ENCODE measurements at regions not wholly inside any gene's neighbourhood (a gene's known extent, or its start where the extent isn't known, plus 50 kb on each side); places are given as distances from the start of the nearest gene placed in this dataset.

DNA sequence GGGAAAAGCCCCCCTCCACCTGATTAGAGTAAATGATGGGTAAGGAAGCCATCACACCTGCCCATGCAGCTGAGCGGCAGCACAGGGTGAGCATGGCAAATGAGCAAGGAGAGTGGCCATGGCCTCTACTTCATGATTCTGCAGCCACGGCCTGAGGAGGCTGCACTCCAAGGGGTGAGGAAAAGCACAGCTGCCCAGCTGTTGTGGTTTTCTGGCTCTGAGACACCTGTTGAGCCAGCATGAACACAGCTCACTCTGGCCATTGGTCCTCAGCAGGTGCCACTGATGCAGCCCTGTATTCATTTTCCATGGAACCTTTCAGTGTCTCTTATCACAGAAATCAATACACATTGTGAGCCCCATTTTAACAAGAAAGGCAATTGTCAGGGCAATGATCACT, 707.2 kb downstream of the AACS start:
- Histone ChIP-seq H3K27ac (no peak overlapping the region), H3K9me3 (replicated peaks) (no peaks in the 10 kb centered on the region), H3K4me3 (no peak overlapping the region), H3K4me1 (no peaks in the 10 kb centered on the region), H3K36me3 (no peaks in the 10 kb centered on the region), H3K27me3 (no peaks in the 10 kb centered on the region)
- no peak for DNase-seq

GRCh38 chr12:125773033-125773640, 707.9 kb downstream of the AACS start:
- no peak overlapping the region for H3K27ac ChIP-seq
- peak; percentile 62 to 74 for DNase-seq

GRCh38 chr12:125775507-125775906, 710.3 kb downstream of the AACS start:
- no peak overlapping the region for H3K4me3 ChIP-seq
- no peak overlapping the region for H3K27ac ChIP-seq
- DNase-seq, result no peak
- H3K36me3 ChIP-seq, result no peaks in the 10 kb centered on the region
- no peaks in the 10 kb centered on the region for H3K27me3 ChIP-seq
- H3K4me1 ChIP-seq, result no peaks in the 10 kb centered on the region
- no peaks in the 10 kb centered on the region for H3K9me3 ChIP-seq (replicated peaks)

More at GRCh38 chr12:125773033-125773640, 707.9 kb downstream of the AACS start:
- H3K4me1 ChIP-seq, result no peaks in the 10 kb centered on the region
- no peaks in the 10 kb centered on the region for H3K27me3 ChIP-seq
- no peaks in the 10 kb centered on the region for H3K9me3 ChIP-seq (replicated peaks)
- no peaks in the 10 kb centered on the region for H3K36me3 ChIP-seq
- H3K4me3 ChIP-seq, result no peak overlapping the region

GRCh38 chr12:125776212-125776611, 711.0 kb downstream of the AACS start:
- Histone ChIP-seq H3K27me3 (no peaks in the 10 kb centered on the region), H3K4me1 (no peaks in the 10 kb centered on the region)
- DNase-seq, result no peak

GRCh38 chr12:125786143-125786542, 720.9 kb downstream of the AACS start:
- Histone ChIP-seq H3K27me3 (no peaks in the 10 kb centered on the region), H3K36me3 (no peaks in the 10 kb centered on the region), H3K9me3 (replicated peaks) (no peaks in the 10 kb centered on the region), H3K27ac (no peak overlapping the region), H3K4me3 (no peak overlapping the region), H3K4me1 (no peaks in the 10 kb centered on the region)
- DNase-seq, result no peak

More at GRCh38 chr12:125776212-125776611, 711.0 kb downstream of the AACS start:
- Histone ChIP-seq H3K27ac (no peak overlapping the region), H3K9me3 (replicated peaks) (no peaks in the 10 kb centered on the region), H3K4me3 (no peak overlapping the region), H3K36me3 (no peaks in the 10 kb centered on the region)

GRCh38 chr12:125794401-125794800, 729.2 kb downstream of the AACS start:
- H3K27me3 ChIP-seq, result no peaks in the 10 kb centered on the region
- H3K27ac ChIP-seq, result no peak overlapping the region

DNA sequence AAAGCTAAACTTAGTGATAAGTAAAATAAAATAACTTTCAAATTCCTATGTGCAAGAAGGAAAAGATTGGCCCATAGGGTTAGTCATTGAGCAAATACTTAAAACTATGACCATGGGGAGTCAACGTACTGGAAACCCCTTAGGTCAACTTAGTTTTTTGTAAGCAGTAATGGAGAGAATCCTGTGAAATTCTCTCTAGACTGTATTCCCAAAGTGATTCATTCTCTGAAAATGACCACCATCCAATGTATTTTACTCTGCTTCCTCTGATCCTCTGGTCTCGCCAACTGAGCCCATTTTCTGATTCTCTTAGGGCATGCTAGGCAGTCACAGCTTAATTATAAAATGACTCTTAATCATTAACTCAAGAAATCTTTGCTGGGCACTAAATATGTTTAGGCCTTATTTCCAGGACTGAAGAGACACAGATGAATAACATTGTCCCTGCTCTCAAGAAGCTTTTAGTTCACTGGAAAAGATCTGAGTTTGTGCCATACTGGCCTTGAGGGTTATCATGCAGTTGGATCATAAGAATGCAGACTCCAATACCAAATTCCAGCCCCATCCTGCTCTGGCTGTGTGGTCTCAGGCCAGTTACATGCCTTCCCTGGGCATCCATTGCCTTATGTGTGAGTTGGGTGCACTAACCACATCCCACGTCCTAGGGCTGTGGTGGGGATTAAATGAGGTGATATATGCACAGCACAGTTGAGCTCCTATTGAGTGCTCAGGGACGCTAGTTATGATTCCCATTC, 732.4 kb downstream of the AACS start:
- DNase-seq, result no peak
- H3K27me3 ChIP-seq, result no peaks in the 10 kb centered on the region
- no peaks in the 10 kb centered on the region for H3K36me3 ChIP-seq
- no peaks in the 10 kb centered on the region for H3K9me3 ChIP-seq (replicated peaks)
- H3K4me3 ChIP-seq, result no peak overlapping the region
- H3K4me1 ChIP-seq, result no peaks in the 10 kb centered on the region
- H3K27ac ChIP-seq, result no peak overlapping the region

More at GRCh38 chr12:125794401-125794800, 729.2 kb downstream of the AACS start:
- no peaks in the 10 kb centered on the region for H3K36me3 ChIP-seq
- no peaks in the 10 kb centered on the region for H3K4me1 ChIP-seq
- DNase-seq, result no peak
- H3K4me3 ChIP-seq, result no peak overlapping the region
- no peaks in the 10 kb centered on the region for H3K9me3 ChIP-seq (replicated peaks)

- H3K4me1 ChIP-seq, result no peaks in the 10 kb centered on the region
- no peak overlapping the region for H3K4me3 ChIP-seq
- no peaks in the 10 kb centered on the region for H3K27me3 ChIP-seq
- DNase-seq, result no peak
- H3K9me3 ChIP-seq (replicated peaks), result no peaks in the 10 kb centered on the region
- no peak overlapping the region for H3K27ac ChIP-seq
- H3K36me3 ChIP-seq, result no peaks in the 10 kb centered on the region
Observed at GRCh38 chr12:125804660-125805059, 739.4 kb downstream of the AACS start.

- no peaks in the 10 kb centered on the region for H3K27me3 ChIP-seq
- H3K9me3 ChIP-seq (replicated peaks), result no peaks in the 10 kb centered on the region
- DNase-seq, result no peak
- H3K27ac ChIP-seq, result no peak overlapping the region
- no peaks in the 10 kb centered on the region for H3K36me3 ChIP-seq
- H3K4me3 ChIP-seq, result no peak overlapping the region
- no peaks in the 10 kb centered on the region for H3K4me1 ChIP-seq
Observed at GRCh38 chr12:125824276-125824675, 759.0 kb downstream of the AACS start.

- no peaks in the 10 kb centered on the region for H3K4me1 ChIP-seq
- no peaks in the 10 kb centered on the region for H3K36me3 ChIP-seq
- no peak for DNase-seq
- no peak overlapping the region for H3K4me3 ChIP-seq
- H3K27ac ChIP-seq, result no peak overlapping the region
- H3K27me3 ChIP-seq, result no peaks in the 10 kb centered on the region
- no peaks in the 10 kb centered on the region for H3K9me3 ChIP-seq (replicated peaks)
Observed at GRCh38 chr12:125835852-125836251, 770.6 kb downstream of the AACS start.

DNA sequence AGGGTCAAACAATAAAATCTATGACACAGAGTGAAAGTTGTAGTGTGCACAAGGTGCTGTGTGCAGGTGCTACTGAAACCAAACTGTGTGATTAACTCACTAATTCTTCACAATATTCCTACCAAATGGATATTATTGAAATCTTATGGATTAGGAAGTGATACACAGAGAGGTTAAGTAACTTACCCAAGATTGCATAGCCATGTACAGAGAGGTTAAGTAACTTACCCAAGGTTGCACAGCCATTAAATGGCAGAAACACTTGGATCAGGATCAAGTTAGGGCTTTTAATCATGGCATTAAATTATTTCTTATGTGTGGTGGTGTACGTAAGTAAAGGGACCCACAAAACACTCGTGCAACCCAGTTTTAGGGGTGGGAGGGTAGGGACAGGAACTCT, 771.4 kb downstream of the AACS start:
- H3K27me3 ChIP-seq, result no peaks in the 10 kb centered on the region
- no peaks in the 10 kb centered on the region for H3K36me3 ChIP-seq
- no peak overlapping the region for H3K4me3 ChIP-seq
- H3K27ac ChIP-seq, result no peak overlapping the region
- no peak for DNase-seq
- no peaks in the 10 kb centered on the region for H3K9me3 ChIP-seq (replicated peaks)
- no peaks in the 10 kb centered on the region for H3K4me1 ChIP-seq

GRCh38 chr12:125841332-125841731, 776.1 kb downstream of the AACS start:
- Histone ChIP-seq H3K27me3 (no peaks in the 10 kb centered on the region), H3K4me1 (no peaks in the 10 kb centered on the region), H3K27ac (no peak overlapping the region), H3K9me3 (replicated peaks) (no peaks in the 10 kb centered on the region), H3K4me3 (no peak overlapping the region), H3K36me3 (no peaks in the 10 kb centered on the region)
- DNase-seq, result no peak

DNA sequence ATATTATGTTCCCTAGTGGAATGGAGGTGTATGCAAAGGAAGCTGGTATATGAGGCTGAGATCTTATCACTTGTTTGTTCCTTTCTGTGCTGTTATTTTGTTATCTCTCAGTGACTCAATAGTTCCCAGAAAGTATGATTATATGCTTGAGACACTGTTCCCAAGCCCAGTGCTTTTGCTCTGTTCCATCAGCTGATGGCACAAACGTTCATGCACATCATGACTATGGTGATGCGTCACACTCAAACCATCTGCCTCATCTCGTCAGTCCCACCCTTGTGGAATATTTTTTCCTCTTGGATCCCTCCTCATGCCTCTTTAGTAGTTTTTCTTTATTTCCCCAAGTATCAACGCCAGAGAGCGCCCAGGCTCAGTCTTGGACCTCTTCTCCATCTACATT, 786.9 kb downstream of the AACS start:
- no peaks in the 10 kb centered on the region for H3K9me3 ChIP-seq (replicated peaks)
- DNase-seq, result no peak
- H3K36me3 ChIP-seq, result no peaks in the 10 kb centered on the region
- no peaks in the 10 kb centered on the region for H3K27me3 ChIP-seq
- H3K27ac ChIP-seq, result no peak overlapping the region
- H3K4me3 ChIP-seq, result no peak overlapping the region
- no peaks in the 10 kb centered on the region for H3K4me1 ChIP-seq

DNA sequence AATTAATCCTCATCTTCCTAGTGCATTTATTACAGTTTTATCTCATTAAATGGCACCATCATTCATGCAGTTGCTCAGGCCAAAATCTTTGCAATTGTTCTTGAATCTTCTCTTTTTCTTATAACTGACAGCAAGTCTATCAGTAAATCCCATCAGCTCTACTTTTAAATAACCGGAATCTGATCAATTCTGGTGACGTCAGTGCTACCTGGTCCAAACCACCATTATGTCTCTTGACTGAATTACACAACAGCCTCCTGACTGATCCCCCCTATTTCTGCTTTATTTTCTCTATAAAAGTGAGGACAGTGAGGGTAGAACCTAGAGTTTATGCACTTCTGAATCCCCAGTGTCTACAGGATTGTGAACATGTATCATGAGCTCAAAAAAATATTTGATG, 787.4 kb downstream of the AACS start:
- H3K27me3 ChIP-seq, result no peaks in the 10 kb centered on the region
- H3K4me3 ChIP-seq, result no peak overlapping the region
- H3K36me3 ChIP-seq, result no peaks in the 10 kb centered on the region
- no peak for DNase-seq
- no peaks in the 10 kb centered on the region for H3K9me3 ChIP-seq (replicated peaks)
- H3K27ac ChIP-seq, result no peak overlapping the region
- no peaks in the 10 kb centered on the region for H3K4me1 ChIP-seq

GRCh38 chr12:125853670-125854069, 788.4 kb downstream of the AACS start:
- Histone ChIP-seq H3K36me3 (no peaks in the 10 kb centered on the region), H3K4me1 (no peaks in the 10 kb centered on the region), H3K27ac (no peak overlapping the region), H3K4me3 (no peak overlapping the region), H3K9me3 (replicated peaks) (no peaks in the 10 kb centered on the region), H3K27me3 (no peaks in the 10 kb centered on the region)
- DNase-seq, result no peak

DNA sequence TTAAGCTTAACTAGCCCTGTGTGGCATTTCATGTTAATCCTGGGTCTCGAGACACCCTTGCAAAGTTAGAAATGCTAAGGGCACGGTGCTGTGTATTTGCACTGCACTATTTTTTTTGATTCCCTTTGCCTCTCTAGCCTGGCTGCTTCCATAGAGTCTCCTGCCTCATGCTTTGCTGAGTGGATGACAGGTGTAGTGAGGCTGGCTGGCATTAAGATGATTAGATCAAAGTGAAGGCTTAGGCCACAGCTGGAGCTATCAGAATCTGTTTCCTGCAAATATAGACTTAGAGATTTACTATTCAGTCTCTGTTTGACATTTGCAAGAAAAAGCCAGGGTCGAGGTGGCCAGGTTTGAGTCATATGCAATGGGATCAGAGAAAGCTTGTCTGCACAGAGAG, 791.1 kb downstream of the AACS start:
- H3K9me3 ChIP-seq (replicated peaks), result no peaks in the 10 kb centered on the region
- H3K27ac ChIP-seq, result no peak overlapping the region
- H3K4me3 ChIP-seq, result no peak overlapping the region
- no peaks in the 10 kb centered on the region for H3K27me3 ChIP-seq
- no peaks in the 10 kb centered on the region for H3K36me3 ChIP-seq
- no peak for DNase-seq
- H3K4me1 ChIP-seq, result no peaks in the 10 kb centered on the region

Measured in SJCRH30 (cell line).